ENCODE measurements at regions not wholly inside any gene's neighbourhood (a gene's known extent, or its start where the extent isn't known, plus 50 kb on each side); places are given as distances from the start of the nearest gene placed in this dataset.

- Histone ChIP-seq H3K27me3 (no peaks in the 10 kb centered on the region), H3K27ac (no peak overlapping the region), H3K4me1 (replicated peaks in 1 of 2) (no peaks in the 10 kb centered on the region), H3K4me3 (no peak overlapping the region), H3K9me3 (replicated peaks in 1 of 3) (peaks cover 0 to 5% (median 0%) of the 10 kb centered on the region in 3 donors), H3K36me3 (replicated peaks in 1 of 2) (no peaks in the 10 kb centered on the region)
- no peak for DNase-seq
- TF ChIP-seq CTCF (IDR thresholded peaks at IDR 0.05) (no peak), POLR2A (IDR thresholded peaks at IDR 0.05) (no peak)
- intact Hi-C loops (cut with DNase I) = no loop called here
- 29 to 43% (median 40%) methylated on average over 1 of the region's 1 CpG for WGBS, 4 donors
These were observed 742.7 kb downstream of the TLE1 start for GRCh38 chr9:80946496-80947170.

- TF ChIP-seq POLR2A (IDR thresholded peaks at IDR 0.05) = no peak
- no peak for TF ChIP-seq CTCF (IDR thresholded peaks at IDR 0.05)
- peaks cover 0 to 5% (median 0%) of the 10 kb centered on the region in 3 donors for H3K9me3 ChIP-seq (replicated peaks in 1 of 3)
- no peaks in the 10 kb centered on the region for H3K4me1 ChIP-seq (replicated peaks in 1 of 2)
- no peaks in the 10 kb centered on the region for H3K27me3 ChIP-seq
- intact Hi-C loops (cut with DNase I) = no loop called here
- no peak overlapping the region for H3K4me3 ChIP-seq
- WGBS, 4 donors = 75 to 93% (median 86%) methylated on average over 2 of the region's 2 CpGs
- DNase-seq = no peak
- H3K27ac ChIP-seq = no peak overlapping the region
- H3K36me3 ChIP-seq (replicated peaks in 1 of 2) = no peaks in the 10 kb centered on the region
These were observed 743.9 kb downstream of the TLE1 start for GRCh38 chr9:80945436-80945835.

GRCh38 chr9:80937645-80938044 lies 751.7 kb downstream of the TLE1 start:
- no peaks in the 10 kb centered on the region for H3K4me1 ChIP-seq (replicated peaks in 1 of 2)
- H3K4me3 ChIP-seq = no peak overlapping the region
- no peaks in the 10 kb centered on the region for H3K27me3 ChIP-seq
- H3K27ac ChIP-seq = no peak overlapping the region
- intact Hi-C loops (cut with DNase I) = no loop called here
- H3K9me3 ChIP-seq (replicated peaks in 1 of 3) = no peaks in the 10 kb centered on the region
- 96 to 100% (median 98%) methylated on average over 1 of the region's 1 CpG for WGBS, 4 donors
- DNase-seq = no peak
- no peaks in the 10 kb centered on the region for H3K36me3 ChIP-seq (replicated peaks in 1 of 2)
- TF ChIP-seq POLR2A (IDR thresholded peaks at IDR 0.05) (no peak), CTCF (IDR thresholded peaks at IDR 0.05) (no peak)

- Histone ChIP-seq H3K27me3 (no peaks in the 10 kb centered on the region), H3K9me3 (replicated peaks in 1 of 3) (no peaks in the 10 kb centered on the region), H3K4me1 (replicated peaks in 1 of 2) (no peaks in the 10 kb centered on the region), H3K36me3 (replicated peaks in 1 of 2) (no peaks in the 10 kb centered on the region), H3K4me3 (no peak overlapping the region), H3K27ac (no peak overlapping the region)
- 68 to 98% (median 90%) methylated on average over 3 of the region's 3 CpGs for WGBS, 4 donors
- no peak for DNase-seq
- intact Hi-C loops (cut with DNase I) = no loop called here
- TF ChIP-seq POLR2A (IDR thresholded peaks at IDR 0.05) (no peak), CTCF (IDR thresholded peaks at IDR 0.05) (no peak)
These were observed 755.3 kb downstream of the TLE1 start for GRCh38 chr9:80934095-80934494.

Data from adrenal gland (tissue), 9 donors.